Hematopoietic multipotent progenitor cell treated with erythropoietin and hydrocortisone succinate and interleukin-3 and kit ligand, for 8 days (in vitro differentiated cells): ENCODE measurements at regions not wholly inside any gene's neighbourhood (a gene's known extent, or its start where the extent isn't known, plus 50 kb on each side); places are given as distances from the start of the nearest gene placed in this dataset.
"Not testable (repeated sequence)": the region's sequence is repeated elsewhere in the genome, so short reads cannot be mapped to it uniquely, and the experiment has no call there.

ENCODE experiments used
- DNase-seq: peaks from one replicate; pipeline ENCODE4 v3.0.0-alpha.2; 2015

- peak; percentile 10 for DNase-seq
These were observed 53.6 kb upstream of the PLGLB1 start for GRCh38 chr2:87075054-87075790.

GRCh38 chr2:87075791-87076252, 54.2 kb upstream of the PLGLB1 start:
- DNase-seq: peak; percentile 38

GRCh38 chr2:87076253-87077123, 54.8 kb upstream of the PLGLB1 start:
- DNase-seq: peak; percentile 87

GRCh38 chr2:87077124-87077446, 55.4 kb upstream of the PLGLB1 start:
- DNase-seq: not testable (repeated sequence)

- DNase-seq: not testable (repeated sequence)
These were observed 60.1 kb upstream of the PLGLB1 start for GRCh38 chr2:87081727-87082126.

GRCh38 chr2:87088079-87088478, 66.4 kb upstream of the PLGLB1 start:
- DNase-seq: not testable (repeated sequence)

- DNase-seq: not testable (repeated sequence)
These were observed 67.8 kb upstream of the PLGLB1 start for GRCh38 chr2:87089401-87089800.

GRCh38 chr2:87093252-87093651, 71.6 kb upstream of the PLGLB1 start:
- not testable (repeated sequence) for DNase-seq

- DNase-seq: not testable (repeated sequence)
These were observed 72.4 kb upstream of the PLGLB1 start for GRCh38 chr2:87093937-87094529.

GRCh38 chr2:87095804-87096203, 74.2 kb upstream of the PLGLB1 start:
- DNase-seq: not testable (repeated sequence)

- not testable (repeated sequence) for DNase-seq
These were observed 107.3 kb upstream of the PLGLB1 start for GRCh38 chr2:87128761-87129553.

GRCh38 chr2:87132577-87132976, 110.9 kb upstream of the PLGLB1 start:
- not testable (repeated sequence) for DNase-seq

GRCh38 chr2:87151835-87152493, 130.3 kb upstream of the PLGLB1 start:
- not testable (repeated sequence) for DNase-seq

GRCh38 chr2:87174454-87174853, 152.8 kb upstream of the PLGLB1 start:
- DNase-seq: not testable (repeated sequence)

- DNase-seq: not testable (repeated sequence)
These were observed 161.7 kb upstream of the PLGLB1 start for GRCh38 chr2:87183373-87183772.

GRCh38 chr2:87184260-87184659, 162.6 kb upstream of the PLGLB1 start:
- not testable (repeated sequence) for DNase-seq

GRCh38 chr2:87189214-87189613, 167.6 kb upstream of the PLGLB1 start:
- not testable (repeated sequence) for DNase-seq

- not testable (repeated sequence) for DNase-seq
These were observed 171.7 kb upstream of the PLGLB1 start for GRCh38 chr2:87193336-87193735.

GRCh38 chr2:87194254-87194999, 172.8 kb upstream of the PLGLB1 start:
- not testable (repeated sequence) for DNase-seq

- not testable (repeated sequence) for DNase-seq
These were observed 175.2 kb upstream of the PLGLB1 start for GRCh38 chr2:87196720-87197388.

- not testable (repeated sequence) for DNase-seq
These were observed 176.8 kb upstream of the PLGLB1 start for GRCh38 chr2:87198422-87198821.
